Stimulated activated CD8-positive, alpha-beta memory T cell treated with anti-CD3 and anti-CD28 coated beads, Interleukin-15, amount 100 ng/mL, for 4 hours (primary cell): ENCODE measurements at regions not wholly inside any gene's neighbourhood (a gene's known extent, or its start where the extent isn't known, plus 50 kb on each side); places are given as distances from the start of the nearest gene placed in this dataset.
"Not testable (repeated sequence)": the region's sequence is repeated elsewhere in the genome, so short reads cannot be mapped to it uniquely, and the experiment has no call there.

ENCODE experiments used
- DNase-seq, 2 donors: peaks; one replicate each; pipeline ENCODE4 v3.0.0-alpha.2; 2020; ENCODE audit warnings: low read depth in 2 of 2

GRCh38 chr12:111271674-111272418 lies 97.0 kb downstream of the PHETA1 start:
- DNase-seq = no peak

GRCh38 chr12:111270774-111271173 lies 98.1 kb downstream of the PHETA1 start:
- no peak for DNase-seq

- DNase-seq = no peak
Observed at GRCh38 chr12:111270239-111270638, 98.7 kb downstream of the PHETA1 start.

DNA sequence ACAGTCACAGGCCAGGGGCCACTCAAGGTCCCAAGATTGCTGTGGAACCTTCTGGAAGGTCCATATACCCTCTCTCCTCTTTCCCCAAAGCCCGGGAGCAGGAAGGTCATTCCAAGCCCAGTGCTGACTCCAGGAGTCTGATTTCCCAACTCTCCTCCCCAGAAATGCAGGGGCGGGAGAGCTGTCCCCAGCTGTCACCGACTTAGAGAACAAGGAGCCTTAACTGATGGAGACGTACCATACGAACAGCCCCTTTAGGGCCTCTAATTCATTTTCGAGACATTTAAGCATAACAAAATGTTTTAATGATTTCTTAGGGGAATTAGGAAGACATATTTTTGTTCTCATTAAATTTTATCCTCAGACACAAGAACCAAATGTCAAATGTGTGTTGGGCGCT lies 99.2 kb downstream of the PHETA1 start:
- no peak for DNase-seq

DNA sequence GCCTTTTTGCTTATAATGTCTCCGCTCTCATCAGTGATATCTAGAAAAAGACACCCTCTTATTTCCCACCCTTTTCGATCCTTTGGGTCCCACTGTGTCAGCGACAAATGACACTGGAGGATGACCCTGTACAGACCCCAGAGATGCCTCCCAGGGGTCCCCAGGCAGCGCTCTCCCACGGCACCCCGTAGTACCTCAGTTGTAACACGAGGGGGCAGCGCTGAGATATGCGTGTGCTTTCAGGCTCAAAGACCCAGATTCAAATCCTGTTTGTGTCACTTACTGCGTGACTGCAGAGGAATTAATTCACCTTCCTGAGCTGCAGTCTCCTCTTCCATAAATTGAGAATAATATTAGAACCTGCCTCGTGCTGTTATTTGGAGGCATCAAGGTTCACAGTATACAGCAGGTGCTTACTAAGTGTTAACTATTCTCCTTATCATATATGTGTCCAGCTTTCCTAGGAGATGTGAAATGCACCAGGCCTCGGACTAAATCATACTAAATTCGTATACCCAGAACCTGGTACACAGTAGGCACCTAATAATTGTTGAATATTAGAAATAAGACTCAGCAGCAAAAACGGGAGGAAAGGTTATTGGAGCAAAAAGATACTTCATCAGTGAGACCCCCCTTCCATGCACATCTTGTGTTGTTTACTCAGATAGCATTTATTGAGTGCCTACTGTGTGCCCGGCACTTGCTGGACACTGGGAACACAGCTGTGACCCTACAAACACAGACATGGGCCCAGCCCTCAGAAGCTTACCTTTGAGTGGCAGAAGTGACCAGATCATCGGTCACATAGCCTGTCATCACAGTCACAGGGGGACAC lies 99.9 kb downstream of the PHETA1 start:
- DNase-seq = no peak

GRCh38 chr12:111267144-111267543 lies 101.8 kb downstream of the PHETA1 start:
- no peak for DNase-seq

- no peak for DNase-seq
Observed at GRCh38 chr12:111261911-111262676, 106.8 kb downstream of the PHETA1 start.

DNA sequence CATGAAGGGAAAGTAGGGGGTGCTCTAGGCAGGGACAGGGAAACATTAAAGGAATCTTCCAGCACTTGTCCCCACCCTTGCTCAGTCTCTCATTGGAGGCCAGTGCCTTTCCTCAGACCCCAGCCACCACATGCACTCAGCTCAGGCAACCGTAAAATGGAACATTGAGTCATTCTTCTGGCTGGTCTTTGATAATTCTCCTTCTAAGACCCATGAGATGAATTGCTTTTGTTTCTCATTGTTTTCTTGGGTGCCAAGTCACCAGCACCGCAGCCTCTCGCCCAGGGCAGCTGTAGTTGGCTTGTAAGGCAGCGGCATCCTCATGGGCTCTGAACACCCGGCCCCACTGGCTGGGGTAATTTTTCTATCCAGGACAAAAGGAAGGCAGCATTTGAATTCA lies 108.2 kb downstream of the PHETA1 start:
- no peak for DNase-seq

- no peak for DNase-seq
Observed at GRCh38 chr12:111259231-111259630, 109.7 kb downstream of the PHETA1 start.

GRCh38 chr12:111258081-111258480 lies 110.8 kb downstream of the PHETA1 start:
- DNase-seq = not testable (repeated sequence)

DNA sequence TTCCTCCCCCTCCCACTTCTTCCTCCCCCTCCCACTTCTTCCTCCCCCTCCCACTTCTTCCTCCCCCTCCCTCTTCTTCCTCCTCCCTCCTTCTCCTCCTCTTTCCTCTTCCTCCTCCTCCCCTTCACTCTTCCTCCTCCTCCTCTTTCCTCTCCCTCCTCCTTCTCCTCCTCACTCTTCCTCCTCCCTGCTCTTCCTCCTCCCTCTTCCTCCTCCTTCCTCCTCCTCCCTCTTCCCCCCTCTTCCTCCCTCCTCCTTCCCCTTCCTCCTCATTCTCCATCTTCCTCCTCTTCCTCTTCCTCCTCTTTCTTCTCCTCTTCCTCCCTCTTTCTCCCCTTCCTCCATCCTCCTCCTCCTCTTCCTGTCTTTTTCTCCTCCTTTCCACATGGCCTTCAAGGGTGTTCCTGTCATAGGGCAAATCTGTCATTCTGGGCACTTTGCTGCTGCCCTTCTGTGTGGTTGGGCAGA lies 111.4 kb downstream of the PHETA1 start:
- DNase-seq = no peak

DNA sequence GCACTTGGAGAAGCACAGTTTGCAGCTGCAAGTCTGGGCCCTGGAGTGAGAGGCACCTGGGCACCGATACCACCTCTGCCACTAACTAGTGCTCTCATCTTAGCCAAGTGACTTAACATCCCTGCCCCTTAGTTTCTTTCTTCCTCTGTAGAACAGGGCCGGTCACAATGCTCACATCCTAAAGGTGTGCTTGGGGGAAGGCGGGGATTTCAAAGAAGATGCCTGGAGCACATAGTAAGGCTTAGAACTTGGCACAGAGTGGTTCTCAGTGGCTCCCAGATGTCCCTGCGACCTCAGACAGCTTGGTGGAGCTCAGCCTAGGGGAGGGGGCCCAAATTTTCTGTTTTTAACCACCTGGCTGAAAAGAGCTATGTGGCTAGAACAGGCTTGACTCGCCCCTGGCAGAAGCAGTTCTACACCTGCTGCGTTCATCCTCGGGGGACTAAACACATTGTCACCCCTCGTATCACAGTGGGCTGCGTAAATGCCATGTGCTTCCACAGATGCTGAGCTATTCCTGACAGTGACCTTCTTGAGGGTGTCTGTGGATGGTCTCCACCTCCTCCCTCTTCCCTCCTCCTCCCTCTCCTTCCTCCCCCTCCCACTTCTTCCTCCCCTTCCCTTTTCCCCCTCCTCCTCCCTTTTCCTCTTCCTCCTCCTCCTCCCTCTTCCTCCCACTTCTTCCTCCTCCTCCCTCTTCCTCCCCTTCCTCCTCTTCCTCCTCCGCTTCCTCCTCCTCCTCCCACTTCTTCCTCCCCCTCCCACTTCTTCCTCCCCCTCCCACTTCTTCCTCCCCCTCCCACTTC lies 112.1 kb downstream of the PHETA1 start:
- no peak for DNase-seq

DNA sequence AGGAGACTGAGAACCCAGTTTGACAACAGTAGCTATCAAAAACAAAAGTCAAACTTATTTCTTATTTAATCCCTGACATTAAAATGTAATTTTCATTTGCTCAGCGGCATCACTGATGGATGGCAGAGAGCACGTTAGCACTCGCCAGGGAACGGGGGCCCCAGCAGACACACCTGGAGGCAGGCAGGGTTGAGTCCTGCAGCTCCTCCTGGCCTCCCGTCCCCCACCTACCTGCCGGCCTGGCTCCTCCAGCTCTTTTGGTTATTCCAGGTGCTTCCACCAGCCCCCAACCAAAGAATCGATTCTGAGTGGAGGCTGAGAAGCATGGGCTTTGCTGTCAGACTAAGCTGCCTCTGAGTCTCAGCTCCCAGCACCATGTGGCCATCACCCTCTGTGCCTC lies 113.6 kb downstream of the PHETA1 start:
- no peak for DNase-seq

DNA sequence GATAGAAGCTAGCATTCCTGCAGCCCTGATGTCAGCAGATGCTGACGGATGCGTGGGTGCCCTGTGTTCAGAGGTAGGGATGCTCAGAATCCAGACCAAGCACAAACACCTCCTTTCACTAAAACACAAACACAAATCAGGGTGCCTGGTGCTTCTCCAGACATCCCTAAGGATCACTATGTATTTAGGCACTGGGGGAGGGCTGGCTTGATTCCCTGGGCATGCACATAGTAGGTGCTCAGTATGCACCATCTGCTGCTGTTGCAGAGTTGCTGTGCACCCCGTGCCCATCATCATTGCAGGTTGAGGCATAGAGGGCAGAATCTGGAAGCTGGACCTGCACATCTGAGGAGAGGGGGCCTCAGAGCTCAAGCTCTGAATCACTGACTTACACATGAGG lies 114.8 kb downstream of the PHETA1 start:
- DNase-seq = no peak

- DNase-seq = no peak
Observed at GRCh38 chr12:111253213-111253612, 115.7 kb downstream of the PHETA1 start.

DNA sequence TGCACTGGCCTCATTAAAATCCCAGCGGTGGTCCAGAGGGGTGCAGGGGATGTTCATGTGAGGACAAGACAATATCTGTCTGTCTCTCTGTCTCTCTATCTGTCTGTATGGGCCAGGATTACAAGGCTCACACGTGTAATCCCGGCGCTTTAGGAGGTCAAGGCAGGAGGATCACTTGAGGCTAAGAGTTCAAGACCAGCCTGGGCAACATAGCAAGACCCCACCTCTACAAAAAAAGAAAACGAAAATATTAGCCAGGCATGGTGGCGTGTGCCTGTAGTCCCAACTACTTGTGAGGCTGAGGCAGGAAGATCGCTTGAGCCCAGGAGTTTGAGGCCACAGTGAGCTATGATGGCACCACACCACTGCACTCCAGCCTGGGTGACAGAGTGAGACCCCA lies 117.1 kb downstream of the PHETA1 start:
- no peak for DNase-seq

DNA sequence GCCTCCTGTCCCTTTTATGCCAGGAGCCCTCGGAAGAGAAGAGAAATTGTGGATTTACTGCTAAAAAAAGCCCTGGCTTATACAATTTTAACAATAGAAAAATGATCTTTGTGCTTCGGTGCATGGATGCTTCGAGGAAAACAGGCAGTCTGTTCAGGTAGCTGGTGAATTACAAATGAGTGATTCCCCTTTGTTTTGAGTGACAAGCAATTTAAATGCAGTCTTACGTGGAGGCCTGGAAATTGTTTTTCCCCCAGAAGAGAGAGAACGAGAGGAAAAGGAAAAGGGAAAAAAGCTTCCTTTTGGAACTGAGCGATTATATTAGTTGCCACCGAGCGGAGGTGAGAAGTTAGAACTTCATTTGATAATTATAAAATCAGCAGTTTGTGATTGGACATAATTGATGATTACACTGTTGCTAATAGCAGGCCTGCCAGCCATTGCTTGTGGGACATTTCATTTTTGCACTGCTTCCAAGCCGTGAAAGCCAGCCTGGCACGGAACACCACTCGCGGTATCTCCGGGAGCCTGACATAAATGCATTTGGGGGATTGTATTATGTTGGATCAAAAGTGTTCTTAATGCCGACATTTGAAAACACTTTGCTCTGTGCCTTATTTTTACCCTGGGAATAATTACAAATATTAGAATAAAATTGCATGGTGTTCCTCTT lies 117.7 kb downstream of the PHETA1 start:
- no peak for DNase-seq

DNA sequence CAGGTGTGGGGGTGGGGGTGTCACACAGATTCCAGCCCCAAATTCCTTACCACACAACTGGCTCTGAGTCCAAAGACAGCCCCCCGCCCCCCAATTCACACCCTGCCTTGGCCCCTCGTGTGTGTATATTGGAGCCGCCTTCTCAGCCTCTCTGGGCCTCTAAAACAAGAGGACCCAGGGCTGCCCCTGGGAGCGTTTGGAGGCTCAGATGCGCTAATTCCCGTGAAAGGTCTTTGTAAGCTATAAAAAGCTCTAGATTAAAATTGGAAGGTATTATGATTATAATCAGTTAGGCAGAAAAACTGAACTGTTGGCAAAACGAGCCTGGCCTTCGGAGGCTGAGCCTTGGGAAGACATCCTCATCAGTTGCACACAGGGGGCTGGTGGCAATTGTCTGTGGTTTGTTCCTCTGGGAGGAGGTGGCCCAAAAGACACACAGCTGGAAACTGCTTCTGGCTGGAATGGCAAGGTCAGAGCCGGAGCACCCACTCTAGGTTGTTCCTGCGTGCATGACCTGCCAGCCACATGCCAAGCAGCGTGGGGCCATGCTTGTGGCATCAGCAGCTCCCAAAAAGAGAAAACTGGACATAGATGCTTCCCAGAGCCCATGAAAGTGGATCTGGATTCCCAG lies 118.5 kb downstream of the PHETA1 start:
- DNase-seq = no peak

DNA sequence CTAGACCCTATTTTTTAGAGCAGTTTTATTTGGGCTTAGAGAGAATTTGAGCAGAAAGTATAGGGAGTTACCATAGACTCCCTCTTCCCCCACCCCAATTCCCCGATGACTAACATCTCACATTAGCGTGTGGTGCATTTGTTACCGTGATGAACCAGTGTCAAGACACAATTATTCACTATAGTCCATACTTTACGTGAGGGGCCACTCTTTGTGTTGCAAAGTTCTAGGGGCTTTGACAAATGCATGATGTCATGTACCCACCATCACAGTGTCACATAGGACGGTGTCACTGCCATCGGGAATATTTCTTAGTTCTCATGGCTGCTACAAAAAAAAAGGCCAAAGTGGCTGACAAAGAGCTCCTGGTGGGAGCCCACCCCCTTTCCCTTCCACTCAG lies 119.1 kb downstream of the PHETA1 start:
- DNase-seq = no peak

DNA sequence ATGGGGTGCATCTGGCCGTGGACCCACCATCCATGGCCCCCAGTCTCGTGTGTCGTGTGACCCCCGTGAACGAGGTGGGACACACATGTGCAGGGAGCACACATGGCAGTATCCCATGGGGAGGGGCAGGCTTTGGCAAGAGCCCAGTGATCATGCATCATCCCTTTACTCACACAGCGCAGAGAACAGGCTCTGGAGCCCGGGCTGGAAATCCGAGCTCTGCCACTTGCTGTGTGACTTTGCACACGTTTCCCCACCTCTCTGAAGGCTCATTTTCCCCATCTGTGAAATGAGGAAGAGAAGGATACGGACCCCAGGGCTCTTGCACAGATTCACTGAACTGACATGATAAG lies 119.9 kb downstream of the PHETA1 start:
- DNase-seq = no peak
